Activated CD4-positive, alpha-beta T cell treated with anti-CD3 and anti-CD28 coated beads for 48 hours (primary cell): ENCODE measurements at regions not wholly inside any gene's neighbourhood (a gene's known extent, or its start where the extent isn't known, plus 50 kb on each side); places are given as distances from the start of the nearest gene placed in this dataset.
"Not testable (repeated sequence)": the region's sequence is repeated elsewhere in the genome, so short reads cannot be mapped to it uniquely, and the experiment has no call there.

ENCODE experiments used
- DNase-seq: peaks from one replicate; pipeline ENCODE4 v3.0.0-alpha.2; 2020

GRCh38 chrX:829145-829544 lies 198.6 kb downstream of the SHOX start:
- DNase-seq, result no peak

DNA sequence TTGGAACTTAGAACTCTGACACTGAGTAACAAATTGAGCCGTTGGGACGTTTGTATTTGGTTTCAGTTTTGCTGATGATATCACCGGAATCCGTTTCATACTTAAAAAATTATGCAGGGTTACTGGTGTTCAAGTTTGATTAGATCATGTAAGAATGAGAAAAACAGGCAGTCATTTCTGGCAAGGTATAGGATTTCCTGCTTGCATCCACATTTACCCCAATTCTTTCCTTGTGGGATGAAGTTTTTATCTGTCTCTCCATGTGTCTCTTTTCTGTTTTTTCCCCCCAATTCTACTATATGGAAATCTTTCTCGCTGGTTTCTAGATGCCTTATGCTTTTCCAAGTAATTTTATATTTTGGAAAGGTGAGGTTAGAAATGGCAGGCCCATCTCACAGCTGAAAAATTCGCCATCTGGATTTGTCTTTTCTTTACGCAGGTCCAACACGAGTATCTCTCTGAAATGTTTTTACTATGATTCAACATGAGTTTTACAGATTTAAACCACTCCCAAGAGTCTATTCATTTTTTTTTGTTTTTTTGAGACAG lies 197.9 kb downstream of the SHOX start:
- DNase-seq, result no peak

- DNase-seq, result no peak
Observed at GRCh38 chrX:826448-826847, 195.9 kb downstream of the SHOX start.

DNA sequence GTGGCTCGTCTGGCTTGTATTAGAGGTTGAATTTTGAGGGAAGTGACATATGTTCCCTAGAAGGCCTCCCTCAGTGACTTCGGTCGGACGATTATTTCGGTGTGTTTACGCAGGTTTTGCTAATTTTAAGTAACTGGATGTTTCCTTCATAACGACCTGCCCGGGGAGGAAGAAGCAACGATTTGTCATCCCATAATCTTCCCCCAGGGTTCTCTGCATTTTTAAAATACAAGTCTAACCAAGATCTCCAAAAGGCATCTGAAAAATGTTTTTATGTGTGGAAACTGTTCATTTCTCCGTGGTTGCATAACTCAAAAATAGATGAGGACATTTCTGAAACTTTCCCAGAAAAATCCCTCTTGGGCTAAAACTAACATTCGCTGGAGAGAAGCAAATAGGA lies 195.4 kb downstream of the SHOX start:
- DNase-seq, result no peak

DNA sequence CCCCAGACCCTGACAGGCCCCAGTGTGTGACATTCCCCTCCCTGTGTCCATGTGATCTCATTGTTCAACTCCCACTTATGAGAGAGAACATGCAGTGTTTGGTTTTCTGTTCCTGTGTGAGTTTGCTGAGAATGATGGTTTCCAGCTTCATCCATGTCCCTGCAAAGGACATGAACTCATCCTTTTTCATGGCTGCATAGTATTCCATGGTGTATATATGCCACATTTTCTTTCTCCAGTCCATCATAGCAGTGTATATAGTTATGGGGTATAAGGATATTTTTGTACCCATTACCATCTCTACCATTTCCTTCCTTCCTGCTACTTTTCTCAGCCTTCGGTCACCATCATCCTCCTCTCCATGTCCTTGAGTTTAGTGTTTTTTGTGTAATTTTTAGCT lies 192.5 kb downstream of the SHOX start:
- DNase-seq, result not testable (repeated sequence)

DNA sequence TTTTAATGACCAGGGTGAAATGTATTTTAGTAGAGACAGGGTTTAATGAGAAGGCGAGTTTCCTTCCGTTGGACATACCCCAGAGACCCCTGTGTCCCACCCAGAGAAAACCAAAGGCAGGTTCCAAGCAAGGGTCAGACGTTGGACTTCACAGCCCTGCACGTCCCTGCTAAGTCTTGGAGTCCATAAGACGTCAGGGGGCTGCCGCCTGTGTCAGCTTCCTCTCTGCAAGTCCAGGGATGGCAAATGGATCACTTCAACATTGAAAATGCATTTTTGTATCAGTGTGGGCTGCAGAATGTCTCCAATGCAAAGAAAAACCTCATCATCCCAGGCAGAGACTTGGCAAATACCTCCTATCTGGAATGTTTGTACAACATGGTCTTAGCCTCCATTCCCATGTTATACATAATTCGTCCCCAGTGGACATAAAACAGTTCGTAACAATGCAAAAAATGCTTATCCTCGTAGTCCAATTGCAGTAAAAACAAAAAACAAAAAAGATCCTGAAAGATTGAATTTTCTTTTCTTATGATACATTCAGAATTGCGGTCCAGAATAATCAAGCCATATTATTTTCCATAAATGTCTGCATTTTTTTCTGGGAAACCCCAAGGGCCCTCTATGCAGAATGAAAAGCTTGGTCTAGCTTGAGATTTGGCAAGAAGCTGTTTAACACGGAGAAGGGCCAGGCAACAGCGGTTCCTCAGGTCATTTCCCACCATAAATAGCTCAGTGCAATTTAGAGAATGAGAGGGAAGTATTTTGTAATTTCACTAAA lies 190.9 kb downstream of the SHOX start:
- DNase-seq, result no peak

- DNase-seq, result no peak
Observed at GRCh38 chrX:819684-820083, 189.1 kb downstream of the SHOX start.

DNA sequence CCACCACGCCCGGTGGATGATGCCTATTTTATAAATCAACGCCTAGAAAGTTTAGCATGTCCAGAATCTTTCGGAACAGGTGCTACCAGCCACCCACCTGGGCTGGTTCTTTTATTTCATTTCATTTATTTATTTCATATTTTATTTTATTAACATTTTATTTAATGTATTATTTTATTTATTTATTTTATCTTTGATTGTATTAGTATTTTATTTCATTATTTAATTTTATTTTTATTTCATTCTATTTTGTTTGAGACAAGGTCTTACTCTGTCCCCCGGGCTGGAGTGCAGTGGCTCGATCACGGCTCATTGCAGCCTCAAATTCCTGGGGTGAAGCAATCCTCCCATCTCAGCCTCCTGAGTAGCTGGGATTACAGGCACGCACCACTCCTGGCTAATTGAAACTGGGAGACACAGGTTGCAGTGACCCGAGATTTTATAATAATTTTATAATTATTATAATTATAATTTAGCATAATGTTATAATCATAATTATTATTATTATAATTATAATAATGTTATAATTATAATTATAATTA lies 187.2 kb downstream of the SHOX start:
- DNase-seq, result no peak

DNA sequence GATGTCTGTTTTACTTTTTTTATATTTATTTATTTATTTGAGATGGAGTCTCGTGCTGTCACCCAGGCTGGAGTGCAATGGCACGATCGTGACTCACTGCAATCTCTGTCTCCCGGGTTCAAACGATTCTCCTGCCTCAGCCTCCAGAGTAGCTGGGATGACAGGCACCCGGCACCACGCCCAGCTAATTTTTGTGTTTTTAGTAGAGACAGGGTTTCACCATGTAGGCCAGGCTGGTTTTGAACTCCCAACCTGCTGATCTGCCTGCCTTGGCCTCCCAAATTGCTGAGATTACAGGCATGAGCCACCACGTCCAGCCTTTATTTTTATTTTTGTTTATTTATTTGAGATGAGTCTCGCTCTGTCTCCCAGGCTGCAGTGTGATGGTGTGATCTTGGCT lies 186.6 kb downstream of the SHOX start:
- DNase-seq, result not testable (repeated sequence)

GRCh38 chrX:816411-816810 lies 185.8 kb downstream of the SHOX start:
- no peak for DNase-seq

GRCh38 chrX:810186-810585 lies 179.6 kb downstream of the SHOX start:
- DNase-seq, result no peak

- DNase-seq, result no peak
Observed at GRCh38 chrX:809081-809480, 178.5 kb downstream of the SHOX start.

- no peak for DNase-seq
Observed at GRCh38 chrX:806586-806985, 176.0 kb downstream of the SHOX start.

GRCh38 chrX:805988-806387 lies 175.4 kb downstream of the SHOX start:
- no peak for DNase-seq

- DNase-seq, result no peak
Observed at GRCh38 chrX:805103-805670, 174.6 kb downstream of the SHOX start.

DNA sequence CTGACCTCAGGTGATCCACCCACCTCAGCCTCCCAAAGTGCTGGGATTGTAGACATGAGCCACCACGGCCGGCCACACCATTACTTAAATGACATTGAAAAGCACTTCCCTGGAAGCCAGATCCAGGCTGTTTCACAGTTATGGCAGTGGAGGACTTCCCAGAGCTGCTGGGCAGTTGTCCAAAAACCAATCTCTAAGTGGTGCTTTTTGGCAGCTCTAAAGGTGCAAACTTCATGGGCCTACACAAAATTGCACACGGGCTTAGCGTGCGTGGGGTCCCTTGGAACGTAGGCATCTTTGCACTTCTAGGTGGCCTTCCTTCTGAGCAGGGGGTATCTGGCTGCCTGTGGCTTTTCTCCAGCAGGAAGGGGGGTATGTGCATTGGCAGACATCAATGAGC lies 172.3 kb downstream of the SHOX start:
- no peak for DNase-seq

DNA sequence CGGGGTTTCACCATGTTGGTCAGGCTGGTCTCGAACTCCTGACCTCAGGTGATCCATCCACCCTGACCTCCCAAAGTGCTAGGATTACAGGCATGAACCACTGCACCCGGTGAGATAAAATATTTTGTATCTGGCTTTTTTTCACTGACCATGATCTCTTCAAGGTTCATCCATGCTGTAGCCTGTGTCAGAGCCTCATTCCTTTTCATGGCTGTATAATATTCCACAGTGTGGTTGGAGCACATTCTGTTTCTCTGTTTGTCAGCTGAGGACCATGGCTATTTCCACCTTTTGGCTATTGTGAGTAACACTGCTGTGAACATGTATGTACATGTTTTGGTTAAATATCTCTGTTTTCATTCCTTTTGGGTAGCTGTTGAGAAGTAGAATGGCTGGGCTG lies 169.2 kb downstream of the SHOX start:
- no peak for DNase-seq

GRCh38 chrX:794311-794710 lies 163.7 kb downstream of the SHOX start:
- no peak for DNase-seq

DNA sequence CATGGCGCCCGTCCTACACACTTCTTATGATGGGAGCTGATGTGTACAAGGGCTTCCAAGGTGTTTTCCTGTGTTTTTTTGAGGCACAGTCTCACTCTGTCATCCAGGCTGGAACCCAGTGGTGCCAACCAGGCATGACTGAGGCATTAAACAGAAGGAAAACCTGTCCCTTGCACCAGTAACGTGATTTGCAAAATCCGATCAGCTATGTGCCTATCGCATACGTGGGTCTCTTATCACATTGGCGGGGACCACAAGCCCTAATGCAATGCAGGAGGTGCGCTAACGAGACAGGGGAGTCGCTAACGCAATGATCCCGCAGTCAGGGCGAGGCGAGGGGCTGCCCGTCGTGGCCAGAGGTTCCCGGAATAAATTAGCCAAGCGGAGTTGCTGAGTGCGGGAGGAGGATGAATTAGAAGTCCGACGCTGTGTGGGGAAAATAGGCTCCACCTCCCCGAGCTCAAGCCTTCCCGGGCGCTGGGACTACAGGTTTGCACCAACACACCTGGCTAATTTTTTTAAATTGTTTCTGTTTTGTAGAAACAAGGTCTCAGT lies 162.7 kb downstream of the SHOX start:
- DNase-seq, result no peak

GRCh38 chrX:791479-792034 lies 161.0 kb downstream of the SHOX start:
- DNase-seq, result no peak

DNA sequence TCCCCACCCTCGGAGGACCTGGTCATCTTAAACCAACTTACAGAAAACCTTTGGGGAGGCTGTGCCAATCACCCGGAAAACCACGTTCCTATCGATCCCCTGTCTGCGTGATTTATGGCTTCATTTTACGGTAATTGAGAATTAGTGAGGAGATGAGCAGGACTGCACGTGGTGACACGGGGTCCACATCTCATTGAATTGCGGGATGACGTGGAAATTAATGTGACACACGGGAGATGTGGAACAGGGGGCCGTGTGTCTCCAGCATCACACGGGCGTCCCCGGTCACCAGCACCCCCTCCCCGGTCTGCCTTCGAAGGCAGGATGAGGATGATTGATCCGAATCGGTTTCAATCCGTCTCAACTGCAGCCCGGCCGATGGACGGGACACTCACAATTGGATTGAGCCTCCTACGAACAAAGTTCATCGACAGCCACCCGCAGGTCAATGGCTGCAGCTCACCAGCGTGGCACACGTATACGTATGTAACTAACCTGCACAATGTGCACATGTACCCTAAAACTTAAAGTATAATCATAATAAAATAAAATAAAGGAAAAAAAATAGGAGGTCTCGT lies 160.3 kb downstream of the SHOX start:
- DNase-seq, result no peak

DNA sequence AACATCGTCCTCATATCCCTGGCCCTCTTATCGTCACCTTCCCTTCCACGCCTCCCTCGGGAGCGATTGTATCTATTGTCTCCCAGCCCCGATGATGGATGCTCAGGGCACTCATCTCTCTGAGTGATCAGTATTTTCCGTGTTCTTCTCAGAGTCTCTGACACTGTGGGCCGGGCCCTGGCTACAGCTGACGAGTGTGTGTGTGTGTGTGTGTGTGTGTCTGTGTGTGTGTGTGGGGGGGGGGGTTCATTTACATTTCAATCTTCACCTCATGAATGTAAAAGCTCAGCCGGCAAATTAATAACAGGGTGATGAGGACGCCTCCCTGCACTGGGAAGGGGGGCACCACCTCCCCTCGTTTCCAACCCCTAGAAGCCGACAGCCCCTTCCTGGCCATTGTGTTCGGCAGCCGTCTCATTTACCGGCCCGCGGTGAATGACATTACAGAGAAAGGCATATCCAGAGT lies 159.5 kb downstream of the SHOX start:
- DNase-seq, result no peak

- no peak for DNase-seq
Observed at GRCh38 chrX:789096-789495, 158.5 kb downstream of the SHOX start.
